ENCODE measurements at regions not wholly inside any gene's neighbourhood (a gene's known extent, or its start where the extent isn't known, plus 50 kb on each side); places are given as distances from the start of the nearest gene placed in this dataset.

DNA sequence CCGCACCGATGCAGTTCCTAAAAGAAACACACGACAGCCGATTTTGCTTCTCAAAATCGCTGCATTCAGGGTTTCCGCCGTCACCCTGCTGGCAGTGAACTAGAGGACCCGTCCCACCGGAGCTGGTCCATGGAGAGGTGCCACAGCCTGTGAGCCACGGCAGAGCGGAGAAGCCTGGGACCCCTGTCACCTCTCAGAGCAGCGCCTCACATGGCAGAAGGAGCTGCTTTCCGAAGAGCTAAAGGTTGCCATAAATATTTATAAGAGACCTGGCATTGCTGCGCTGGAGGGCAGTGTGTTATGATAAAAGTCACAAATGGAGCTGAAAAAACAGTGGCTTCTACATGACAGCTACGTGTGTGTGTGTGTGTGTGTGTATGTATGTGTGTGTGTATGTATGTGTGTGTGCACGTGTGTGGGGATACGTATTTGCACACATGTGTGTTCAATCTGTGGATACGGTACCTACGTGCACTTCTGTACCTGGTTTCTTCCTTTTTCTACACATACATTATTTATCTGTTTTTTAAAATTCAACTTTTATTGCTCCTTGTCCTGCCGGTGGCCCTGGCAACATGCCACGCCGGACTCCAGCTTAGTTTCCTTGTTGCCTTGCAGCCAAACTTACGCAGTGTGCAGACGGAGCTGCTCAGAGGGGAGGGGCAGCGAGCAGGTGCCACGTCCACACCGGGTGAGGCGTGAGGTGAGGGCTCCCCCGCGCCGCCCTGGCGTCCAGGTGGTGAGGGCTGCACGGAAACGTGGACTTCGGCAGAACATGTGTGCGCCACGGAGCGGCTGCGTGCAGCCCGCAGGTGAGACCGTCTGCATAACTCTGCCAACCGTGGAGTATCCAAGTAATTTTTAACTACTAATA, 115.2 kb upstream of the PITRM1 start:
- Histone ChIP-seq H3K9ac (ENCODE audit: low read length in 2 of 2) (no peak overlapping the region), H3K36me3 (ENCODE audit: control insufficient read depth in 2 of 2, insufficient read depth in 2 of 2, low read length in 2 of 2) (no peaks in the 10 kb centered on the region), H3K4me1 (ENCODE audit: control insufficient read depth, insufficient read depth, low read length) (no peaks in the 10 kb centered on the region), H3K9me3 (ENCODE audit: control insufficient read depth in 2 of 2, low read length in 2 of 2) (no peaks in the 10 kb centered on the region), H3K4me3 (ENCODE audit: low read length in 2 of 2) (no peak overlapping the region), H3K27me3 (ENCODE audit: control insufficient read depth in 1 of 2, insufficient read depth in 2 of 2, low read length in 2 of 2) (no peaks in the 10 kb centered on the region), H3K27ac (ENCODE audit: low read length) (no peak overlapping the region)

DNA sequence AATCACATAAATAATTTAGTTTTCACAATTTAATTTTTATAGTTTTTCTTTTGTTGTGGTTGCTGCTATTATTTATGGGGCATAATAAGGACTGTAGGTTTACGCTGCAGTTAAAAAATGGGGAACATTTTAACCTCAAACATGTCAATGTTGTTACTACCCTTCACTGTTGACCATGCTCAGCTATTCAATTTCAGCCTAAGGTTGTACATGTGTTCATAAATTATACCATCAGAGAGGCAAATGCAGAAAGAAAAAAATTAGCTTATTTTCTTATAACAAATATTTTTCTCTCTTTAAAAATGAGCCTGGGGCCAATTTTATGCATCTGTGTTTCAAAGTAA, 110.1 kb upstream of the PITRM1 start:
- Histone ChIP-seq H3K36me3 (ENCODE audit: control insufficient read depth in 2 of 2, insufficient read depth in 2 of 2, low read length in 2 of 2) (no peaks in the 10 kb centered on the region), H3K4me3 (ENCODE audit: low read length in 2 of 2) (no peak overlapping the region), H3K27ac (ENCODE audit: low read length) (no peak overlapping the region), H3K4me1 (ENCODE audit: control insufficient read depth, insufficient read depth, low read length) (no peaks in the 10 kb centered on the region), H3K9ac (ENCODE audit: low read length in 2 of 2) (no peak overlapping the region), H3K9me3 (ENCODE audit: control insufficient read depth in 2 of 2, low read length in 2 of 2) (no peaks in the 10 kb centered on the region), H3K27me3 (ENCODE audit: control insufficient read depth in 1 of 2, insufficient read depth in 2 of 2, low read length in 2 of 2) (no peaks in the 10 kb centered on the region)

DNA sequence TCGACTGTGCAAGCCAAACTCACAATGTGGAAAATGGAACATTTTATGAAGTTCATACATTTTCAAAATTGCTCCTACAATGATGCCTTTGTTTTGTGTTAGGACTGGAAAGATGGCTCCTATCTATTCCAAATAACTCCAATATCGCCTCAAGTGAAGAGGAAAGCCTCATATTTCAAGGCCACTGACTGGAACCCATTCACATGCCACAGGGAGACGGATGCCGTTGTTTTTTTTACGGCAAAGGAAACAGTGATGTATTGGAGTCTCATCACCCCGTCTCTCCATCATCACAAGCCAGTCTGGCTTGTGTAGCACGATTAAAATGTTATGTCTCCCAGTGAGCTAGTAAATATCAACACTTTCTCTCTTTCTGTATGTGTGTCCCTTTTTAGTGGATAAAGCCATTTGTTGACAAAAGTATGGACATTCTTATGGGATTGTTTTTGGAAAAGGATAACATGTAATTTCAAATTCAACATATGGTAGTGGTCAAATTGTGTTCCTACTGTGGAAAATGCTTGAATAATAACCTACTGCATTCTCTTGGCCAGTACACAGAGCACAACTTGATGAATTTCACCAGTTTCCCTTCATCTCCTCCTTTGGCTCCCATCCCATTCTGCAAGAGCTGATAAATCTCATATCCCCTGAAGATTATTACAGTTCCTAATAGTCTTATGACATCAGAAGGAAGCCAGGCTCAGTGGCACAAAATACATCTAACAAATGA, 109.5 kb upstream of the PITRM1 start:
- Histone ChIP-seq H3K27me3 (ENCODE audit: control insufficient read depth in 1 of 2, insufficient read depth in 2 of 2, low read length in 2 of 2) (no peaks in the 10 kb centered on the region), H3K36me3 (ENCODE audit: control insufficient read depth in 2 of 2, insufficient read depth in 2 of 2, low read length in 2 of 2) (no peaks in the 10 kb centered on the region), H3K9ac (ENCODE audit: low read length in 2 of 2) (no peak overlapping the region), H3K4me3 (ENCODE audit: low read length in 2 of 2) (no peak overlapping the region), H3K9me3 (ENCODE audit: control insufficient read depth in 2 of 2, low read length in 2 of 2) (no peaks in the 10 kb centered on the region), H3K27ac (ENCODE audit: low read length) (no peak overlapping the region), H3K4me1 (ENCODE audit: control insufficient read depth, insufficient read depth, low read length) (no peaks in the 10 kb centered on the region)

- Histone ChIP-seq H3K9me3 (ENCODE audit: control insufficient read depth in 2 of 2, low read length in 2 of 2) (no peaks in the 10 kb centered on the region), H3K4me3 (ENCODE audit: low read length in 2 of 2) (no peak overlapping the region), H3K4me1 (ENCODE audit: control insufficient read depth, insufficient read depth, low read length) (no peaks in the 10 kb centered on the region), H3K9ac (ENCODE audit: low read length in 2 of 2) (no peak overlapping the region), H3K27ac (ENCODE audit: low read length) (no peak overlapping the region), H3K36me3 (ENCODE audit: control insufficient read depth in 2 of 2, insufficient read depth in 2 of 2, low read length in 2 of 2) (no peaks in the 10 kb centered on the region), H3K27me3 (ENCODE audit: control insufficient read depth in 1 of 2, insufficient read depth in 2 of 2, low read length in 2 of 2) (peaks cover 0 to 2% of the 10 kb centered on the region in 2 donors)
These were observed 106.2 kb upstream of the PITRM1 start for GRCh38 chr10:3278771-3279170.

DNA sequence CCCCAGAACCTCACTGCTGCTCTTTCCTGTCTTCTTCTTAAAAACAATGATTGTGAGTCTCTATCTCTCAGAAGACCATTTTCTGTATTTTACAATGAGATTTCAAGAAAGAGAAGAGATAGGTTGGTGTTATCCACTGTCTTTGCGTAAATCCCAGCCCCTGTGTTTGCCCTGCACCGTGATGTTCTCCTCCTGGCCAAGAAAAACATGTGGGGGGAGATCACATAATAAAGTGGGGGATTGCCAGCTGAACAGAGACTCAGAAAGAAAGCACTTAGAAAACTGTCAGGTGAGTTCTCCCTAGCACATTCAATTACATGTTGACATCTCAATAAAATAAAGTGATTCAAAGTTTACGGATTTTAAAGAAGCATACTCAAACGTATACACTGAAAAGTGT, 105.0 kb upstream of the PITRM1 start:
- H3K9ac ChIP-seq (ENCODE audit: low read length in 2 of 2) = no peak overlapping the region
- H3K9me3 ChIP-seq (ENCODE audit: control insufficient read depth in 2 of 2, low read length in 2 of 2) = no peaks in the 10 kb centered on the region
- H3K27me3 ChIP-seq (ENCODE audit: control insufficient read depth in 1 of 2, insufficient read depth in 2 of 2, low read length in 2 of 2) = peaks cover 0 to 2% of the 10 kb centered on the region in 2 donors
- H3K27ac ChIP-seq (ENCODE audit: low read length) = no peak overlapping the region
- H3K4me3 ChIP-seq (ENCODE audit: low read length in 2 of 2) = no peak overlapping the region
- H3K36me3 ChIP-seq (ENCODE audit: control insufficient read depth in 2 of 2, insufficient read depth in 2 of 2, low read length in 2 of 2) = no peaks in the 10 kb centered on the region
- no peaks in the 10 kb centered on the region for H3K4me1 ChIP-seq (ENCODE audit: control insufficient read depth, insufficient read depth, low read length)

GRCh38 chr10:3274414-3274813, 101.8 kb upstream of the PITRM1 start:
- no peaks in the 10 kb centered on the region for H3K36me3 ChIP-seq (ENCODE audit: control insufficient read depth in 2 of 2, insufficient read depth in 2 of 2, low read length in 2 of 2)
- H3K4me1 ChIP-seq (ENCODE audit: control insufficient read depth, insufficient read depth, low read length) = no peaks in the 10 kb centered on the region
- H3K9me3 ChIP-seq (ENCODE audit: control insufficient read depth in 2 of 2, low read length in 2 of 2) = no peaks in the 10 kb centered on the region
- H3K4me3 ChIP-seq (ENCODE audit: low read length in 2 of 2) = no peak overlapping the region
- no peak overlapping the region for H3K9ac ChIP-seq (ENCODE audit: low read length in 2 of 2)
- peaks cover 0 to 2% of the 10 kb centered on the region in 2 donors for H3K27me3 ChIP-seq (ENCODE audit: control insufficient read depth in 1 of 2, insufficient read depth in 2 of 2, low read length in 2 of 2)
- no peak overlapping the region for H3K27ac ChIP-seq (ENCODE audit: low read length)

GRCh38 chr10:3273966-3274365, 101.4 kb upstream of the PITRM1 start:
- no peaks in the 10 kb centered on the region for H3K4me1 ChIP-seq (ENCODE audit: control insufficient read depth, insufficient read depth, low read length)
- H3K36me3 ChIP-seq (ENCODE audit: control insufficient read depth in 2 of 2, insufficient read depth in 2 of 2, low read length in 2 of 2) = no peaks in the 10 kb centered on the region
- H3K9me3 ChIP-seq (ENCODE audit: control insufficient read depth in 2 of 2, low read length in 2 of 2) = no peaks in the 10 kb centered on the region
- no peak overlapping the region for H3K4me3 ChIP-seq (ENCODE audit: low read length in 2 of 2)
- peaks cover 0 to 2% of the 10 kb centered on the region in 2 donors for H3K27me3 ChIP-seq (ENCODE audit: control insufficient read depth in 1 of 2, insufficient read depth in 2 of 2, low read length in 2 of 2)
- H3K9ac ChIP-seq (ENCODE audit: low read length in 2 of 2) = no peak overlapping the region
- no peak overlapping the region for H3K27ac ChIP-seq (ENCODE audit: low read length)

- Histone ChIP-seq H3K4me3 (ENCODE audit: low read length in 2 of 2) (no peak overlapping the region), H3K9me3 (ENCODE audit: control insufficient read depth in 2 of 2, low read length in 2 of 2) (no peaks in the 10 kb centered on the region), H3K4me1 (ENCODE audit: control insufficient read depth, insufficient read depth, low read length) (no peaks in the 10 kb centered on the region), H3K9ac (ENCODE audit: low read length in 2 of 2) (no peak overlapping the region), H3K36me3 (ENCODE audit: control insufficient read depth in 2 of 2, insufficient read depth in 2 of 2, low read length in 2 of 2) (no peaks in the 10 kb centered on the region), H3K27ac (ENCODE audit: low read length) (no peak overlapping the region), H3K27me3 (ENCODE audit: control insufficient read depth in 1 of 2, insufficient read depth in 2 of 2, low read length in 2 of 2) (peaks cover 0 to 2% of the 10 kb centered on the region in 2 donors)
These were observed 99.7 kb upstream of the PITRM1 start for GRCh38 chr10:3272300-3272699.

- Histone ChIP-seq H3K4me3 (ENCODE audit: low read length in 2 of 2) (no peak overlapping the region), H3K27ac (ENCODE audit: low read length) (no peak overlapping the region), H3K9ac (ENCODE audit: low read length in 2 of 2) (no peak overlapping the region), H3K9me3 (ENCODE audit: control insufficient read depth in 2 of 2, low read length in 2 of 2) (no peaks in the 10 kb centered on the region), H3K27me3 (ENCODE audit: control insufficient read depth in 1 of 2, insufficient read depth in 2 of 2, low read length in 2 of 2) (peaks cover 0 to 2% of the 10 kb centered on the region in 2 donors), H3K4me1 (ENCODE audit: control insufficient read depth, insufficient read depth, low read length) (no peaks in the 10 kb centered on the region), H3K36me3 (ENCODE audit: control insufficient read depth in 2 of 2, insufficient read depth in 2 of 2, low read length in 2 of 2) (no peaks in the 10 kb centered on the region)
These were observed 99.0 kb upstream of the PITRM1 start for GRCh38 chr10:3271354-3272115.

DNA sequence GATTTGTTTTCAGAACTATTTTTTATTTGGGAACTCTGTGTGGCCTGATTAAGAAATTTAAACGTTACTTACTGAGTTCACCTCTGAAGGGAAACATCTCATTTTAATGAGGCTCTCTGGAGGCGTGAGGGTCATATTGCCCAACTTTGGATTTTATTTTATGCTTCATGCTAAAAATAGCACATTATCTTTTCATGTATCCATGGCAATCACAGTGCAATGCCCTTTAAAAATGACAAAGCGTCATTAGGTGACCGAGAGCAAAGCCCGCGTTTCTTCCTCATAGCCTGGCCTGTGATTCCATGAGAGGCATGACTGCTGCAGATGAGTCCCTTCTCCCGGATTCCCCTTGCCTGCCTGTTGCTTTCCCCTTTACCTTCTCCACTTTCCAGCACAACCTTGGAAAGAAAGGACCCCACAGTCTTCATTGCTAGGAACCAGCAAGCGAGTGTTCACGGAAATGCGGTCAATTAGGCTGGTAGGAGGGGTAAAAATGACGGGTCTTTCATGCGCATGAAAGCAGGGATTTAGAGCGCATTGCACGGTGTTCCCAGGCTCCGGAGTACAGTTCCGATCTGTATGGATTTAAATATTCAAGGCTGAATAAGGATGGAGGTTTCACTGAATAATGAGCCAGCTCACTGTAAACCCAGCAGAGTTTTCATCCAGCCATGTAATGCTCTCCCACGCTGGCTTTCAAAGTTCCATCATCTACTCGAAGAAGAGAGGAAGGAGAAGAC, 98.2 kb upstream of the PITRM1 start:
- Histone ChIP-seq H3K9me3 (ENCODE audit: control insufficient read depth in 2 of 2, low read length in 2 of 2) (no peaks in the 10 kb centered on the region), H3K27me3 (ENCODE audit: control insufficient read depth in 1 of 2, insufficient read depth in 2 of 2, low read length in 2 of 2) (peaks cover 0 to 2% of the 10 kb centered on the region in 2 donors), H3K27ac (ENCODE audit: low read length) (no peak overlapping the region), H3K36me3 (ENCODE audit: control insufficient read depth in 2 of 2, insufficient read depth in 2 of 2, low read length in 2 of 2) (no peaks in the 10 kb centered on the region), H3K4me3 (ENCODE audit: low read length in 2 of 2) (no peak overlapping the region), H3K4me1 (ENCODE audit: control insufficient read depth, insufficient read depth, low read length) (no peaks in the 10 kb centered on the region), H3K9ac (ENCODE audit: low read length in 2 of 2) (no peak overlapping the region)
